Neural progenitor cell (in vitro differentiated cells): ENCODE measurements at regions not wholly inside any gene's neighbourhood (a gene's known extent, or its start where the extent isn't known, plus 50 kb on each side); places are given as distances from the start of the nearest gene placed in this dataset.
A peak's percentile ranks its signal among the peaks of the same experiment; 100 is the strongest.

ENCODE experiments used
- EZH2 ChIP-seq: fragments of 200-600 bp; sonication (generic); IDR thresholded peaks from 2 replicates; pipeline ENCODE4 v1.6.1; 2017; ENCODE audit warnings: antibody characterized with exemption, mild to moderate bottlenecking, moderate library complexity
- TF ChIP-seq, protein P1 (sequence below): fragments of 200-600 bp; sonication (generic); IDR thresholded peaks from 2 replicates; pipeline ENCODE4 v1.5.1; 2017; ENCODE audit warnings: antibody characterized with exemption, mild to moderate bottlenecking

DNA sequence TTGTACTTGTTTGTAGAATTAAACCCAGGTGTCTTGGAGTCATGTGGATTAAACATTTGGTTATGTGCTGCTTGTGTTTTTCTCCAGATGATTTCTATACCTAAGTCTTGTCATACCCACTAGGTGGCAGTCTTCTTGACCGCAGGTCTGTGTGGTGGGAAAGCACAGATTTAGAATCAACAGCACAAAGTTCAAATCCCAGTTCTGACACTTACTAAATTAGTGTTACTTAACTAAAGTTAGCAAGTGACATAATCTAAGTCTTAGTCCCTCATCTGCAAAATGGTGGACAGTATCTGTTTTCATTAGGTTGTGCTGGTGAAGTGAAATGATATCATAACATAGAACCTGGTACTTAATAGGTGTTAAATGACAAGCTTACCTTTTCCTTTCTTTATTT is 151.0 kb upstream of the ARHGAP5 start:
- TF ChIP-seq, protein P1, sequence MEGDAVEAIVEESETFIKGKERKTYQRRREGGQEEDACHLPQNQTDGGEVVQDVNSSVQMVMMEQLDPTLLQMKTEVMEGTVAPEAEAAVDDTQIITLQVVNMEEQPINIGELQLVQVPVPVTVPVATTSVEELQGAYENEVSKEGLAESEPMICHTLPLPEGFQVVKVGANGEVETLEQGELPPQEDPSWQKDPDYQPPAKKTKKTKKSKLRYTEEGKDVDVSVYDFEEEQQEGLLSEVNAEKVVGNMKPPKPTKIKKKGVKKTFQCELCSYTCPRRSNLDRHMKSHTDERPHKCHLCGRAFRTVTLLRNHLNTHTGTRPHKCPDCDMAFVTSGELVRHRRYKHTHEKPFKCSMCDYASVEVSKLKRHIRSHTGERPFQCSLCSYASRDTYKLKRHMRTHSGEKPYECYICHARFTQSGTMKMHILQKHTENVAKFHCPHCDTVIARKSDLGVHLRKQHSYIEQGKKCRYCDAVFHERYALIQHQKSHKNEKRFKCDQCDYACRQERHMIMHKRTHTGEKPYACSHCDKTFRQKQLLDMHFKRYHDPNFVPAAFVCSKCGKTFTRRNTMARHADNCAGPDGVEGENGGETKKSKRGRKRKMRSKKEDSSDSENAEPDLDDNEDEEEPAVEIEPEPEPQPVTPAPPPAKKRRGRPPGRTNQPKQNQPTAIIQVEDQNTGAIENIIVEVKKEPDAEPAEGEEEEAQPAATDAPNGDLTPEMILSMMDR: peak; percentile 76
- no peak for TF ChIP-seq EZH2
